NCI-H1694 (cell line): ENCODE measurements at regions not wholly inside any gene's neighbourhood (a gene's known extent, or its start where the extent isn't known, plus 50 kb on each side); places are given as distances from the start of the nearest gene placed in this dataset.

Experiments
- DNase-seq: peaks from one replicate; lab custom pipeline; 2025; lab: John Stamatoyannopoulos, UW

DNA sequence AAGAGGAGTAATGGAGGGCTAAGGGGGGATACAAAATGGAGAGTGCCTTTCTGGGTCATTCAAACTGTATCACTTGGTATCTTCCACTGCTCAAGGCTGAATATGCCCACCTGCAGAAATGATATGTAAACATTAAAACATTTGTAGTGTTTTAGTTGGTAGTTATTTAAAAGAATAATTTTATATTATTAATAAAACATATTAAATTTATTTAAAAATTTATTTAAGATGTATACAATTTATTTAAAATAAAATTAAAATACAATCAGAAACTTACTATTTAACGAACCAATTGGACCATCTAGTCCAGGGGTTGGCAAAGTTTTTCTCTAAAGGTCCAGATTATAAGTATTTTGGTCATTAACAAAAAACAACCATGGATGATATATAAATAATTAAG lies 308.5 kb downstream of the PLK2 start:
- DNase-seq: no peak

DNA sequence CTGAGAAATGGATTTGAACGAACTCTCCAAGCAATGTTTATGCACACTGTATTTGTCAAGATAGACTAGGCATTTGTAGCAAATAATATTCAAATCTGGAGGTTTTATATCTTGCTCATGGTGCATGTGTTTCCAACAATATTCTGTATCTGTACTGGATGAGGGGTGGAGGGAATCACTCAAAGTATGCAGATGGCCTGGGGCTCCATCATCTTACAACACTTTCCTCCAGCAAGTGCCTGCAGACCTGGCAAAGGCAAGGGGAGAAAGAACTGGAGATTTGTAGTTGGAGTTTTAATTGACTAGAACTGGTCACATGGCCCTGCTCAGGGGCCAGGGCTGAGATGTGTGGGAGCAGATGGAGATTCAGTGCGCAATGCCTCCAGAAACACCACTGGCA lies 309.0 kb downstream of the PLK2 start:
- no peak for DNase-seq

DNA sequence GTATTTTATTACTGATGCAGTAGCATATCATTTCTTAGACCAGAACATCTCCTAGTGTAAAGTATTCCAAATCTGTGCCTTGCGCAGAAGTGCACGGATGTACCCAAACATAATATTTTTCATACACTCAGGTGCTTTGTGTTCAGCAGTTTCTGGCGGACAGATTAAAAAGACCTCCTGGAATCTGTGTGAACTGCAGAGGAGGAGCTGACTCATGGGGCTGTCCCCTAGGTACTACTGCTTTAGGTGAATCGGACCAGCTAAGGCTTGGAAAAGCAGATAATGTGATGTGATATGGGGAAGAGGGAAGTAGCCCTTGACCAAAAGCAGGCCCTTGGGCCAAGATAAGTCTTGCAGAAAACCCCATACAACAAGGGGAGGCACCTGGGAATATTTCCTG lies 310.1 kb downstream of the PLK2 start:
- no peak for DNase-seq

DNA sequence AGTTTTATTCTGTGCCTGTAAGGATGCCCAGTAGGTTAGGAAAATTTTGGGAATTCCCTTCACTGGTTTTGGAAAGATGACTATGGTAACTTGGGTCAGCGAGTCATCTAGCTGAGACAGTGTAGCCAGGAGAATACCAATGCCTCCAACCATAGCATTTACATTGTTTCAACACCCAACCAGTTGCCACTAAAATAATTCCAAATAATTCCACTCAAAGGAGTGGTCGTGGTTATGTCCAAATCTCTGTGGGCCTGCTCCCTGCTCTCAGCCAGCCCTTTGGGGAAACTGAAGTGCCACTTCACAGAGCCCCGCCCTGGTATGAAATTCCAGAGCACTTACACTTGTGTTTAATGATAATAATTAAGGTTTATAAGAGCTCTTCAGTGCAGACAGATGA lies 310.5 kb downstream of the PLK2 start:
- no peak for DNase-seq

DNA sequence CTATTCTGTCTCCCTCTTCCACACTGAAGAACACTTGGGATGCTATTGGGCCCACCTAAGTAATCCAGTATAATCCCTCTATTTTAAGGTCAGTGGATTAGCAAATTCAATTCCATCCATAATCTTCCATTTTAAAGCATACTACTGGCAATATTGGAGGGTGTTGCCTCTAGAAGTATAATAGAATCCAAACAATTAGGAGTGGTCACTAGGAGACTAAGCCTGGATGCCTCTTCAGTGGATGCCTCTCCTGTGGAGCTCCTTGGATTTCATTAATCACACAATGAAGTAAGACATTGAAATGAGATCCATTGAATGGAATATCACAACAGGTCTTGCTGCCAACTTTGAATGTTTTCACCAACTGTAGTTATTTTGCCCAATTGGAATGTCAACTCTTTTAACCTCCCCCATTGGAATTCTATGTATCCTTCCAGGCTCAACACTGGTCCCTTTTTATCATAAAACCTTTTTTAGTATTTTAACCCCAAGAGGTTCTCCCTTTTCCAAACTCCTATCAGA lies 311.6 kb downstream of the PLK2 start:
- DNase-seq: no peak

DNA sequence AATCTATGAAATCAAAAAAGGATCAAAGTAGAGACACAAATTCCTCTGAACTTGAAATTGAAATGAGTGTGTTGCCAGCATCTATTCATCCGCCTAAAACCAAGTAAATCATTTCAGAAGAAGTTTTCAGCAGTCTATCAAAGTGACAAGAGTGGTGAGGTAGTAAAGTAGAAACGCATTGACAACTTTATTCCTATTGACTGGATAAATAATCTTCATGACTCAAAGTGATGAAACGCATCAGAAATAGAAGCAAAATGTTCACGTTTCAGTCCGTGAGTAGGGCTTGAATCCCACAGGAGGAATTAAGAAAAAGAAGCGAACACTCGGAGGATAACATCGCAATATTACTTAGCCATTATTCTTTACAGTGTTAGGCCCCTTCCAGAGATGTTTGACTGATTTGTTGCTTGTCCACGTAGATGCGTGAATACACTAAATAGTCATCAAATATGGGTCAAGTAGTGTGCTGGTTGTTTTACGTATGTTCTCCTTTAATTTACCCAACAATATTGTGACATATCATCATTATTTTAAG lies 314.4 kb downstream of the PLK2 start:
- no peak for DNase-seq

DNA sequence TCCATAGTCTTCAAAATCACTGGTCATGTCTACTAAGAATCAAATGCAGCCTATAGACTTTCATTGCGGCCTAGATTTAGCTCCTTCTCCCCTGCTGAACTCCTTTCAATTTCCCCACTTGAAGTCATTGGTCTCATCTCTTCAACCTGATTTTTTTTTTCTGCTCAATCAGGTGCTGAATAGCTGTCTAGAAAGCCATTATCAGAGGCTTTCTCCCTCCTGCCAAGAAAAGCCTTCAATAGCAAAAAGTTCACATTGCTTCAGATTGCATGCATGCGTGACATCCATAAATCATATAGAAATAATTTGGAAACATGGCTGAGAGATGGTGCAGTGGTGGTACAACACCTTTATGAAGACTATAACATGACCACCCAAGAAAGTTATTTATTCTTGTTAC lies 316.2 kb downstream of the PLK2 start:
- no peak for DNase-seq

DNA sequence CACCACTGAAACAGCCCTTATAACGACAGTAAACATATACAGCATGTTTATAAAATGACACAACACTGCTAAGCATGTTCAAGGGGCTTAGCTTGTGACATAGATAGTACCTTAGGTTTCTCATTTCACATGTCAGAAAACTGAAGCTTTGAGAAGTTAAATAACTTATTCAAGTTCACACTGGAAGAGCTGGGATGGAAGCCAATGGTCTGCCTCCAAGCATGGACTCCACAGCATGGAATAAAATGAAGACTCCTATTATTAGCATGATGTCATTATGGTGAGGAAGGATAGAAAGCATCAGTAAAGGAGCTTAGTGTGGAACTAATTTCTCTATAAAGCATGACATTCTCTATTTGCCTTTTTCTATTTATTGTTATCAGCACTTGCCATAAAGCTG lies 316.7 kb downstream of the PLK2 start:
- DNase-seq: no peak

DNA sequence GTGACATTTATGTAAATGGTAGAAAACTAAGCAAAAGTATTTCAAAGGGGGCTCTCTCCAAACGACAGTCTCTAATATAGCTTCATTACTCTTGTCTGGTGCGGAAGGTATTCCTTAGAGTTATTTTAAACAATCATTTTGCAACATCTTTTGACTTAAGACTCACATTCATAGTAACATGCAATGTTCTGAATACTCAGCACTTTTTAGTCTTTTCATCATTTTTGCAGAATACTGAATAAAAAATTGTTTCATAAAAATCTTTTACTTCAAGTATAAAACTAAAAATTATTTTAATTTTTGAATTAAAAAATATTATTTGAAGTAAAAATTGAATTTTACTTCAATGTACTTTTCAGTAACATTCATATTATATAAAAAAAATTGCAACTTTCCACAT lies 321.1 kb downstream of the PLK2 start:
- DNase-seq: no peak

DNA sequence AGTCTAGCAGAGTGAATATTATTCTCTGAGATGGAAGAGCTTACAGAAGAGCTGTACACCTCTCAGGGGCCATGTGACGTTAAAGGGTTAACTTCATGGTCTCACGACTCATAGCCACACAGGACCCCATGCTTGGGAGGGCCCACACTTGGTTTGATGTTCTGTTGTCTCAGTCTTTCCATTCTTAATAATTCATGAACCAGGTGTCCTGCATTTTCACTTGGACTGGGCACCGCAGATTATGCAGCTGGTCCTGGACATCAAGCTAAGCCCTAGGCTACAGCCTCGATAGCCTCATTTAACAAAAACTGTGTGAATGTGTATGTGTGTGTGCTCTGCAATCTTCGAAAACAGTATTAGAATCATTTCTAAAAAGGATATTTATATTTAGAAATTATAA lies 323.5 kb downstream of the PLK2 start:
- DNase-seq: no peak

DNA sequence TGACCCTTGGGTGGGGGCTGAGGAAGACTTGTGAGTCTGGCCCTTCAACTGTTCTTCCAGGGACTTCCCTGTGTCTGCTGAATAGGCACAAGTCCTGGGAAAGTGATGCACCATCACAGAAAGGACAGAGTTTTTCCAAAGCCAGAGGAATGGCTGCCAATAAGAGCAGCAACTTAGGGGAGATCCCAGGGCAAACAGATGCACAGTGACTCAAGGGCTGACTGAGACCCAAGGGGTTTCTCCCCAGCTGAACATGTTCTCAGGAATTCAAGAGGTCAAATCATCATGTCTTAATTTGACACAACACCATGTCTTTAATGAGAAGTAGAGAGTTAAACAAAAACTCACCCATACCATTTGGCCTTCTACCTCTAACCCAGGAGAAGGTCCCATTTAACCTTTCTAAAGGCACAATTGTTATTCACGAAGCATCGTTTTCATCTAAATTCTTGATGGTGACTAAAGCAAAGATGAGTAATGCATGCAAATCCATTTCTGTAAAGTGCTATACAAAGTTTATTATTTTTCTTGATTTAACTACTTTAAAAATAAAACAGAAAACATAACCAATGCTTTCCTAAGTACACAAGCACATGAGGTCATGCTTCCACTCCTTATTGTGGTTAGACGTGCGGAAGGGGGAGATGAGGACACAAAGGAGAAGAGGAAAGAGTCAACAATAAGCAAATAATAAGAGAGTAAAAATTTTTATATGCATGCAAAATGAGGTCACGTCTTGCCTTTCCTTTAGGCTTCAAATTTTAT lies 324.1 kb downstream of the PLK2 start:
- no peak for DNase-seq

DNA sequence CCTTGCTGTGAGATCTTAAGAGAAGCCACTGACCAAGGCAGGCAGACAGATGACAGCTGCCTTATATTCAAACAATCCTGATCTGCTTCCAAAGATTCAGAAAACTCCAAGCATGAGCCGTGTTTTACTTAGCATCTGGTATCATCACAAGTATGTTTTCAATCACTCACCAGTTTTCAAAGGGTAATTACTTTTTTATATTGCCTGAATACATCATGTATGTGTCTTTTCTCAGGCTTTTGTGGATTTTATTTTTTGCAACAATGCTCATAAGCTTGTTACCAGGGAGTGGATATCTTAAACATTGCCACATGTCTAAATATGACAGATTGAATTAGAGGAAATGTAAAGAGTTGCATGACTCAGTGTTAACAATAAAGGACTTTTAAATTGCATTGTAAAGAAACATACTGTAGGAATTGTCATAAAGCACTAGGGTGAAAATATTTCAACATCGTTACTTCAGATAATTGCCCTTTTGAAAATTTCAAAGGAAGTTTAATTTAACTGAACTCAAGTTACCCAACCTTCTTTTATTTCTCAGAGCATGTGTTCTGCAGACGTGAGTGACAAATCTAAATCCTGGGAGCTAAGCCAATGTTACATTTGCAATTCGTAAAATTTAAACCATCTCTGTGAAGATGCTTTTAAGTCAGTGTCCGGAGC lies 326.1 kb downstream of the PLK2 start:
- DNase-seq: no peak

DNA sequence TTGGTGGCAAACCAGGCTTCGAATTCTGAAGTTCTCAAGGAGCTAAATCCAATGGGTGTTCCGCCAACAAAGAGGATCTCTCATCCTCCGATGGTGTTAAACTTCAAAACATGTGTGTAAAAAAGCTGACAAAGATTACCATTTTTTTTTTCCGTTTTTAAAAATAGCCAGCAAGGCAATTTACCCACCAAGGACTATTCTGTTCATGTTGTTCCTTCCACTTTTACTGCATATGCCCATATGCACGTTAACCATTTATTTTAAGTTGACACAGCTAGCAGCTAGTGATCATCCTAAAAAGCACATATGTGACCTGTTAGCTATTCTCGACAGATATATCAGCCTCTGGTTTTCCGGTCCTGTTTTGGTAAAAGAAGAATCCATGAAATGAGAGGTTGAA lies 326.7 kb downstream of the PLK2 start:
- no peak for DNase-seq

DNA sequence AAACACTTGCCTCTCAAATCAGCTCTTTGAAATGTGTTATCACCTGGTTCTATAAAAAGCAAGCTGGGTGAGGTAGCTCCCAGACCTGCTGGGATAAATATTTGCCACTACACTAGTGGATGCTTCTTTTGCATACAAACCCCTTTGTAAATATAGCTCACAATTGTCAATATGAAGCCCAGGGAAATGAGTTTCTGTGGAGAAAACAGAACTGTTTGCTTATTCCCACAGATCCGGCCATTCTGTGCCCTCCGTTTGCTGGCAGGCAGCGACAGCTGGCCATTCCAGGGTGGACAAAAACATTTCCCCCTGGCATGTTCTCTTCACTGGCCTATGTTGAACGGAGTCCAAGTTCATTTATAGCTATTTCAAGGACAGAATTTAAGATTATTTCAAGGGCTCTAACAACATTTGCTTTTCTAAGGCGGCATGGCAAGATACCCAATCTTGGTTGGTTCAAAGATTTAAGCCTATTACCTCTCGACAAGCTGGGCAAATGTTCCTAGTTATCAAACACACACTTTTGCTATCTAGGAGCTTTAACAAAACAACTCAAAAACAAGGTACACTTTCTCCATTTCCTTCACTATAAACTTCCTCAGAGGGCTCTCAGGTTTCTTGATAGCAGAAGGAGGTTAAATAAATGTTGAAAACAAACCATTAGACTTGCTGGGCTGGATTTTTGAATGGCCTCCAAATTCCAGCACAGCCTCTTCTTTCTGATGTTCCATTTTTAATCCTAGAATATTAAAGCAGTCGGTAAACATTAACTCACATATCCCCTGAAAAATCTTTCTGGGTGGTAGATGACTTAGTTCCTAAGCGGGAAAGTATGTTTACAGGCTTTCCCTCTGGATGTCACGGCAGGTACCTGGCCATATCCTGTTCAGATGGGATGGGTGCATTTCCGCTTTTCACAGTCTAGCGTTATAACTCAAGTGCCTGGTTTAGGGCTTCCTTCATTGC lies 332.3 kb downstream of the PLK2 start:
- DNase-seq: no peak

DNA sequence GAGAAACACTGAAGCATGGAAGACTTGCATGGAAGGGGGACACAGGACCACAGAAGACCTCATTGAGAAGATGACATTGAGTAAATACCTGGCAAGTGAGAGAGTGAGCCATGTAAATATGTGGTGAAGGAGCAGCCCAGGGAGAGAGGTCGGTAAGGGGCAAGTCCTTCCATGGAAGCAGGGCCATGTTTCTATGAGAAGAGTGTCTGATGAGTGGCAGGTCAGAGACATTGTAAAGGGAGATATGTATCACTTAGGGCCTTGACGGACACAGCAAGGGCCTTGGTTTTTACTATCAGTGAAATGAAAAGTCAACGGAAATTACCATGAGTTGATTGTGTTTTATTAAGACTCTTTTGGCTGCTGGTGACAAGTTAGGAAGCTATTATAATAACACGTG lies 336.4 kb downstream of the PLK2 start:
- DNase-seq: no peak

DNA sequence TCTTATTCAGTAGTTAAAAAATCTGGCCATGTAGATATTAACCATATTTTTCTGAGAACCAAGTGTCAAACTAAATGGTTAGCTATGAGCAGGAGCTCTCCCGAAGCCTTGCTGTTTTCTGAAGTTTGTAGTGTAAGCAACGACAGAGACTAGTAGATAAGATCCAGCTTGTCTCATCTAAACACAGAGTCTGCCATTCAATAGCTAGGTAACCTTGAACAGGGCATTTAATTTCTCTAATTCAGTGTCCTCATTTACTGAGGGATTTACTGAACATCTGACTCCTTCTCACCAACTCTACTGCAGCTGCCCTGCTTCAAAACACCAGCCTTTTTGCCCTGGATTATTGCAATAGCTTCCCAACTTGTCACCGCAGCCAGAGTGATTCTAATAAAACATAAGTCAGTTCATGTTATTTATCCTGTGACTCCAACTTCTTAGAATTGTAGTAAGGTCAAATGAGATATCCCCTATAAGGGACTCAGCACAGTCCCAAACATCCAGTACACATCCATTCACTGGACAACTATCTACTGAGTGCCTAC lies 337.0 kb downstream of the PLK2 start:
- DNase-seq: no peak

DNA sequence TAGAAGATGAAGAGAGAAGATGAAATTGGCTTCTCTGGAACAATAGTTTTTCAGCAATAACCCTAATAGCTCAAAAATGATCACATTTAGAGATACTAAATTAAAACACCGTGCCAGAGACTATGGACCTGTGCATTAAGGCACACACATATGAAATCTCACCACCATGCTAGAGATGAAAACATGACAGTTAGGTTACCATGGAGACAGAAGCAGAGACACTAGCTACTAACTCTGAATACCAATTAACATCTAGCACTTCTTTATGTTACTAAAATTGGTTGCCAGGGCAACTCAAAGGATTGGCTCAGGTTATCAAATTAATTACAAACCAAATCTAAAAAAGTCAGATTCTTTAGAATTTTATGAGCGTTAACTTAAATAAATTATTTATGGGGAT lies 337.7 kb downstream of the PLK2 start:
- DNase-seq: no peak

DNA sequence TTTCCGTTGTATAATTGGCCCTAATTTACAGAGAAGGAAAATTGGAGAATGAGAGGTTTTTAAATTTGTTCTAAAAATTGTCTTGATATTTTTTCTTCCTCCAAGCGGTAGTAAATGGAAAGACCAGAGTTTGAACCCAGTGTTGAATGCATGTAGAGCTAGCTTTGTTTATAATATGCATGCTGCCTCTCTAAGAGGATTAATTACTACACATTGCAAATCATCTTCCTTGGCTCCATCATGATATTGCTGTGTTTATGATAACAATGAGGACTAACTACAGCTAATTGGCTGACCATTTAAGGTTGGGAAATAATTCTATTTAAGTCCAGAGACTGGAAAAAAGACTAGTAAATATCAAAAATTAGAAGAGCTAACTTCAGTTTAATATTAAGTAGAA lies 338.5 kb downstream of the PLK2 start:
- no peak for DNase-seq

DNA sequence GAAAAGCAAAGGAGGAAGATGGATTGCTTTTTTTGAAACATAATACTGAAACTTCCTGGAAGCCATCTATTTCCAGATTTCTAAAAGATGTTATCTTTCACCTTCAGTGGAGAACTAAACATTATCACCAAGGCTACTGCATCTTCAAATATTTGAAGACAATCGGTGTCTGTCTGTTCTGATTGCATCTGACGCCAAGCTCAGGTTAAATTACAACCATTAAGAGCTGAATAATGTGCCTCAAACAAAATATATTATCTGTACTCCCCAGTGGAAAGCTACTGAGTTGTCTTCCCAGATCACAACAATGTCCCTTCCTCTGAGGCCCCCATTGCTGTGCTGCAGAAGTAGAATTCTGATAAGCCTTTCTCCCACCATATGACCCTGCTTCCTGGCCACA lies 342.3 kb downstream of the PLK2 start:
- no peak for DNase-seq

DNA sequence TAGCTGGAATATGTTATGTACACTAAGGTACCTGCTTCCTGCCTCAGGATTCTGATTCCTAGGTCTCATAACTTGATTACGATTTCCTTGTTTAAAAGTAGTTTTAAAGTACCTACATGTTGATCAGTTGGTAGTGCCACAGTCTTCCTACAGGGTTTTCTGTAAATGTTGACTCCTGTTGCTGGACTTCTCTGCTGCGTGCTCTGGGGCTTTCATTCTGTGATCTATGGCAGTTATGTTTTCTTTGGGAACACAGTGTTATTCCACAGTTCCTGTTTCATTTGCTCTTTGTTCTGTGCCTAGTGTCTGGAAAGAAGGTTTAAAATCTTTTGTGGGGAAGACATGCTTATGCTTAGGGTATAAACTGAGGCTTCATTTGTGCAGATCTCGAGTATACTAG lies 343.5 kb downstream of the PLK2 start:
- DNase-seq: no peak

DNA sequence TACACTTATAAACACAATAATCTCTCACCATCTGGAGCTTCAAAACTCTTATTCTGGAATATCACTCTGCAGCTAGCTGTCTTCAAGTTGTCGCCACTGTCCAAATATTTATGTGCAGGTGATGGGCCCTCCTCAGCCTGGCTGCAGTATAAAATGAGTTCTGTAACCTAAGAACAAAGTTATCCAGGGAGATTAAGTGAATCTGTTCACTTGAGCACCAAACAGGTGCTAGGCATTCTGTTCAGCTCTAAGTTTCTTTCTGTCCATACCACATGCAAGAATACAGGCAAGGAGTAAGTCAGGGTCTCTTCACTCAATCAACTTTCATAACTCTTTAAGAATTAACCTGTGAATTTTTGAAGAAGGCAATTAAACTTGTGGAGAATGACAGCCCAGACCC lies 344.1 kb downstream of the PLK2 start:
- no peak for DNase-seq

DNA sequence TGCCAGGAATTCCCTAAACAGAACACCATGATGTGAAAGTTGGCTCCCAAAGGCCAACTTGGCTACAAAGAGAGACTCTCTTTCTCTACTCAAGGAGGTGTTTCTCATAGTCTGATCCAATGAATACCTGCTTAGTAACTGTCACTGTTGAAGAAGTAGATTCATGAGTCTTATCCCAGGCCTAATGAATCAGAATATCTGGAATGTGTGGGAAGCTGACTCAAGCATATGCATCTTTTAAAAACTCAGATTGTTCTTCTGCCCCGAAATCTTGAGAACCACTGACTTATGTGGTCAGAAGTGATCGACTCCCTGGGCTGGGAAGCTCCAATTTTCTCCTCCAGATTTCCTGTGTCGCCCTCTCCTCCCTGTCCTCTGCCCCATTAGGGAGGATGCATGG lies 345.6 kb downstream of the PLK2 start:
- no peak for DNase-seq
